ENCODE measurements at regions not wholly inside any gene's neighbourhood (a gene's known extent, or its start where the extent isn't known, plus 50 kb on each side); places are given as distances from the start of the nearest gene placed in this dataset.

- DNase-seq, result no peak
These were observed 90.0 kb downstream of the FAM174B start for GRCh38 chr15:92565351-92566125.

DNA sequence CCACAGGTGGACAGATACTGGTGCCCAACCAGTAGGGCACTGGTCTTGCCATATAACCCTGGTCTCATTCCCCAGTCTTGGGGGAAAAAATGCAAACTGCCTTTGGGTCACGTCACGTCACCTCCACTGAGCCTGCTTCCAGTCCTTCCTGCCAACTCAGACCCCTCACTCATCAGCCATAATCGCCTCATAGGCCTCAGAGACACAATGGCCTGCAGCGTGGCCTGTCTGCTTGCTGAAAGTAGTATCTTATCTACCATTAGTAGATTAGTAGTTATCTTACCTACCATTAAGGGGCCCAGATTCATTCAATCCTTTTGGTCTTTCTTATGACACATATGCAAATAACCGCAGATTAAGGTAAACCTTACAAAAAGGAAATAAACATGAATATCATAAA is 93.8 kb downstream of the FAM174B start:
- DNase-seq, result no peak

GRCh38 chr15:92553317-92553716 is 102.3 kb downstream of the FAM174B start:
- DNase-seq, result no peak

- DNase-seq, result no peak
These were observed 109.6 kb downstream of the FAM174B start for GRCh38 chr15:92545996-92546395.

DNA sequence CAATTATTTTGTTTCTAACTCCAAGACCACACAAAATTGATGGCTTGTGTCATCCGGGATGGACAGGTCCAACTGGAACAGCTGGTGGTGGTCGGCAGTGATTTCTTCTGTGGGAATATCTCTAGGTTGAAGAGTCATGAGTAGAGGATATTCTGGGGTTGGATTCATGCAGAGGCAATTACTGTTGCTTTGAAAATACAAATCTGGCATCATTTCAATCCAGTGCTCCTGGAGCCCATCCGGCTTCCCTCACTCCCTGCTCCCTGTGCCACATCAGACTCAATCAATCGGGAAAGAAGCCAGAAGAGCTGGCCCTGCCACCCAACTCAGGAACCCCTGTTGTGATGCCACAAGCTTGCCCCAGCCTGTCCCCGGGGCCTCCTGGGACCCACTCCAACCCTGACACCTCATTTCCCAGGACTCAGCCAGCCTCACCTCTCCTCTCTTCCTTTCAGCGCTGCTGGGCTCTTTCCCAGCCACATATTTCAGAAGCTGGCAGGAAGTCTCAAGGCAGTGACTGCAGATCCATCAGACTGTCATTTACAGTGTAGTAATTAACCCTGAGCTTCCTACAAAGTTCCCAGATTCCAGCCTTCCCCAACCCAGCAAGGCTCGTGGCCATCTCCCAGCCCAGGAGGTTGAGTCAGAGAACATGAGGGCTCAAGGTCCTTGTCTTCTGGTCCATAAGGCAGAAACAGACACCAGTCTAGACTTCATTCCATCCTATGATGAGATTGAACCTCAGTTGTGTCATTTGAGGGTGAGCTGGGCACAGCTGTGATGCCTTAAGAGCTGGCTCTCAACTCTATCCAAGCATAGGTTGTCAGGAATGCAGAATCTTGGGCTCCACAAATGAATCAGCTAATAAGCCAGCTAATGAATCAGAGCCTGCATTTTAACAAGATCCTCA is 114.0 kb downstream of the FAM174B start:
- DNase-seq, result no peak

DNA sequence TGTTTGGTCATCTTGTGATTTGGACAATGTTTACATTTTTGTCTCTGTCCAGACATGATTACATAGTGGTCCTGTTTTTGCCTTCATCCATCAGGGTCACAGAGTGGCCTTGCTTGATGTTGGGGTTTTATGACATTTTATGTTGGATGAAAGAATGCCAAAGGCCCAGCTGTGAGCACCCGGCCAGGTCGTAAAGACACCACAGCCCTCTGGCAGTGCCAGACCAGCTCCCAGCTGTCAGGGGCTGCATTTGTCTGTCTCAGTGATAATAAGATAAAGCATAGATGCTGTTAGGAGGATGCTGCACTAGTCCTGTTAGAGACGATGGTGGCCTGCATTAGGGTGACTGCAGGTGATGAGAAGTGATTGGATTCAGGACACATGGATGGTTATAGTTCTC is 117.5 kb downstream of the FAM174B start:
- no peak for DNase-seq

- DNase-seq, result no peak
These were observed 122.3 kb downstream of the FAM174B start for GRCh38 chr15:92533298-92533697.

- DNase-seq, result no peak
These were observed 124.2 kb downstream of the FAM174B start for GRCh38 chr15:92531406-92531805.

DNA sequence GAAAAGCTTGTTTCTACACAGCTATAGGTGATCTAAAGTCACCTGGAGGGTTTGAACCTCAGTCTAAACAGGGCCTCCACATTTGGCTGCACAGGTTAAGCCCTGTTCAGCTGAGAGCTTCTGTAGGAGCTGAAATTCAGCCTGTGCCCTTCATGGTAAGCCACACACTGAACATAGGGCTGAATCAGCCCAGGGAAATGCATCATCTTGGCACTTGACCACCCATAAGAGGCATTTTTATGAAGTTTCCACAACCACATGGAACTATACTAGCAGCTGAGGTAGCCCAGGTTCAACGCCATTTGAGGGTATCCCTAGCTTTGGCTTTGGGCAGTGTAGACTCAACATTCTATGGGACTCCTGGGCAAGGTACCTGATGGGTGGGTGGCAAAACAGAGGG is 126.8 kb downstream of the FAM174B start:
- no peak for DNase-seq

DNA sequence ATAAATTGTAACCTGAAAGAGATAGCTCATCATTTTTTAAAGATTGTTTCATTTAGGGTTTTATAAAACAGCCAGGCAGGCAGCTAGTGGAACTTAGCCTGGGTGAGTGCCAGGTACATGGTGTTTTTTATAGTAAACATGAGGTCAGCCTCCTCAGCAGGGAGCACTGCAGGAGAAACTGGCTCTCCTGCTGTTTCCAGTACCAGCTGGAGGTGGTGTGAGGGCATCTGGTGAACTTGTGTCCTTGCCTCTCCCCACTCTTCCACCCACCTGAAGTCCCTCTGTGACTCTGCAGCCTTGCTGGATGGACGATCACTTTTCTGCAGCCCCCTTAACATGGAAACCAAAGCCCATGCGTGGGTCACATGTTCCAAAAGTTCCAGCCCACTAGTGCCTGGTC is 128.4 kb downstream of the FAM174B start:
- no peak for DNase-seq

DNA sequence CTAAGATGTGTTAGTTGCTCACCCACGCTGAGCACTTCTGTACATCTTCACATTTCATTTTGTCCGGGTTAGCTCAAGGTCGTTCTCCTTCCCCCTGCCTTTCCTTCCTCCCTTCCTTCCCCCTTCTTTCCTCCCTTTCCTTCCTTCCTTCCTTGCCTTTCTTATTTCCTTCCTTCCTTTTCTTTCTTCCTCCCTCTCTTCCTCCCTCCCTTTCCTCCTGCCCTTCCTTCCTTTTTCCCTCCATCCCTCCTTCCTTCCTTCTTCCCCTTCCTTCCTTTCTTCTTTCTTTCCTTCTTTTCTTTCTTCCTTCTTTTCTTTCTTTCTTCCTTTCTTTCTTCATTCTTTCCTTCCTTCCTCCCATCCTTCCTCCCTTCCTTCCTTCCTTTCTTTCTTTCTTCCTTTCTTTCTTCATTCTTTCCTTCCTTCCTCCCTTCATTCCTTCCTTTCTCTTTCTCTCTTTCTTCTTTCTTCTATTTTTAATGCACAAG is 129.8 kb downstream of the FAM174B start:
- no peak for DNase-seq

DNA sequence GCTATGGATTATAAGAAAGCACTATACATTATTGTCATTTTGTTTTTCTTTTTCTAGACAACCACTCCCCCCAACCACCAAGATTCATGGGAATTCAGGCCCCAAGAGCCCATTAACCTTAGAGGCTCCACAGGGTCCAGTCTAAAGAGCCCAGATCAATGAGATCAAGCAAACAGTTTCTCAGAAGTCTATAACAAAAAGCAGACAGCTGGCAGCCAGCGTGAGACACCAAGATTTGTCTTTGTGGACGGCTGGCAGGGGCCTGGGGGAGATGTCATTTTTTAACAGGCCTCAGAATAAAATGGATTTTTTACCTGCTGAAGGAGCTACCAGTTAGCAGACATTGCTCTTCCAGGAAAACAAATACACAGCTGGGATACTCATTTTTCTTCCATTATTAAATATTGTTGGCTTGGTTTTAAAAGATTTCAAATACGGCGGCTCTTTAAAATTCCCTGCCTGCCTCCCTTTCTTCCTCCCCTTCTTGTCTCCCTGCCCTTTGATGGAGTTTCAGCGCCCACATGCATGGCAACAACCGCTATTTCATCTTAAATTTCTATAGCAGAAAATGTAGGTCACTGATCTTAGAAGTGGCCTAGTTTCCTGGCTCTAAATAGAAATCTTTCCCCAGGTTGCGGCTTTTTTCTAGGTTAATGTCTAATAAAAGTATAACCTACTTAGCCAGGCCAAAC is 130.6 kb downstream of the FAM174B start:
- no peak for DNase-seq

DNA sequence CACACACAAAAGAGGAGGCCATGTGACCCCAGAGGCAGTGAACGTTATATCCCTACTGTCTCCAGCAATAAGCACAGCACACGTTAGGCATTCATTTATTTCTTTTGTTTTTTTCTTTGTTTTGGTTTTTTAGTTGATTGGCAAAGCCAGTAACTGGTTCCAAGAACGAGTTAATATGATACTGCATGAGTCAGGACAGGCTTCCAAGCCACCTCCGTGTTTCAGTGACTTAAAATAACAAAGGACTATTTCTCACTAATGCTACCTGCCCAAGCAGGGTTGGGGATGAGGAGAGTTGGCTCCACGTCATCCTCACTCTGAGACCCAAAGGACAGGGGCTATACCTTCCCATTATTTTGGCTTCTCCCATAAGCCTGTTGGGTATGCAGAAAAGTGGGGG is 130.5 kb downstream of the ST8SIA2 start:
- DNase-seq, result no peak

DNA sequence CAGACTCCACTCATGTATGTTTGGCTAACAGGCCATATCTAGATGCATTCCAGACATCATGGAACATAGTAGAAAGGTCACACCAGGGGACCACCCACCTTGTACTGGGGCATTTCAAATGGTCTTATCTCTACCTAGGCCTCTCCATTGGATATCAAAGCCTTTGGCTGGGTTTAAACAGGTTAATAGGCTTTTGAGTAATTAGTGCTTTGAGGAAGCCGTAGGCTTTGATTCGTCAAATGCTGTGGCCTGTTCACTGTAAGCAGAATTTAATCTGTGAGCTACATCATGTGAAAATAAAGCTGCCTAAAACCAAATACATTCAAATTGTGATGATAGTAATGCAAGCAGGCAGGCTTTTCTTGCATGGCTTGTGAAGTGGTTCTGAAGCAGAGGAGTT is 129.5 kb downstream of the ST8SIA2 start:
- no peak for DNase-seq

- DNase-seq, result peak; percentile 46 to 47
These were observed 127.9 kb downstream of the ST8SIA2 start for GRCh38 chr15:92521624-92522008.

- DNase-seq, result no peak
These were observed 127.4 kb downstream of the ST8SIA2 start for GRCh38 chr15:92520914-92521623.

GRCh38 chr15:92519709-92520108 is 126.0 kb downstream of the ST8SIA2 start:
- DNase-seq, result no peak
